Lung (tissue), 11 donors: ENCODE measurements at regions not wholly inside any gene's neighbourhood (a gene's known extent, or its start where the extent isn't known, plus 50 kb on each side); places are given as distances from the start of the nearest gene placed in this dataset.
"Not testable (repeated sequence)": the region's sequence is repeated elsewhere in the genome, so short reads cannot be mapped to it uniquely, and the experiment has no call there.

Source experiments
- ATAC-seq: fragments of 200-7000 bp; cut with Tn5 transposase; one replicate; pipeline ENCODE4 v1.9.1; 2020; ENCODE audit warnings: moderate number of reproducible peaks; ENCODE audit not compliant: insufficient read depth, low FRiP score
- DNase-seq, 3 donors: peaks; one replicate each; pipeline ENCODE4 v3.0.0-alpha.2; 2013 to 2017
- H3K27ac ChIP-seq, 2 donors: one replicate each; pipeline ENCODE4 v1.5.1; 2013; ENCODE audit warnings: mild to moderate bottlenecking in 2 of 2, moderate library complexity in 2 of 2, control low read depth in 1 of 2, inconsistent platforms in 1 of 2, low read depth in 1 of 2, low read length in 1 of 2
- H3K27me3 ChIP-seq, 3 donors: one replicate each; pipeline ENCODE4 v1.5.1; 2013; ENCODE audit warnings: low read length in 2 of 3; ENCODE audit not compliant: control insufficient read depth in 3 of 3, insufficient read depth in 3 of 3
- H3K36me3 ChIP-seq, 4 donors: one replicate each; pipeline ENCODE4 v1.5.1; 2013; ENCODE audit warnings: low read length in 4 of 4, mild to moderate bottlenecking in 1 of 4, moderate library complexity in 1 of 4; ENCODE audit not compliant: control insufficient read depth in 4 of 4, insufficient read depth in 4 of 4
- H3K4me1 ChIP-seq, 5 donors: one replicate each; pipeline ENCODE4 v1.5.1; 2013; ENCODE audit warnings: low read length in 5 of 5, mild to moderate bottlenecking in 2 of 5, moderate library complexity in 1 of 5; ENCODE audit not compliant: control insufficient read depth in 5 of 5, insufficient read depth in 5 of 5
- H3K4me3 ChIP-seq: one replicate; pipeline ENCODE4 v1.5.1; 2013; ENCODE audit warnings: mild to moderate bottlenecking, control low read depth, moderate library complexity
- H3K9ac ChIP-seq, 2 donors: one replicate each; pipeline ENCODE4 v1.5.1; 2013; ENCODE audit warnings: low read length in 2 of 2, control low read depth in 1 of 2; ENCODE audit not compliant: insufficient read depth in 1 of 2
- H3K9me3 ChIP-seq, 4 donors: one replicate each; pipeline ENCODE4 v1.5.1; 2013; ENCODE audit warnings: low read length in 3 of 4, mild to moderate bottlenecking in 1 of 4, moderate library complexity in 1 of 4; ENCODE audit not compliant: control insufficient read depth in 4 of 4, insufficient read depth in 3 of 4
- CTCF ChIP-seq: IDR thresholded peaks from 2 replicates; pipeline ENCODE4 v1.5.1; 2012; ENCODE audit warnings: mild to moderate bottlenecking; ENCODE audit errors: control extremely low read depth, extremely low read depth
- WGBS, 2 donors: extraction: QIAGEN DNeasy Blood & Tissue Kit; methylation state at CpG; one replicate each; pipeline ENCODE4 v1.1.7; 2013; 5-methylcytosine and 5-hydroxymethylcytosine counted together
- donor health status: control.
- donor health status: control.
- donor health status: Bipolar disorder and iron deficiency.
- donor health status: healthy.
- donor health status: DM: yes; HTN: yes; CAD: no.

- WGBS, 2 donors, result 90 to 92% methylated on average over 16 to 17 of the region's 17 CpGs
- DNase-seq, result no peak
- no peak for ATAC-seq
Measured at GRCh38 chr16:29192329-29193247, 207.7 kb downstream of the LAT start.

GRCh38 chr16:29191636-29192180 is 206.9 kb downstream of the LAT start:
- ATAC-seq, H3K9me3 ChIP-seq, DNase-seq, H3K27ac ChIP-seq, H3K27me3 ChIP-seq, H3K36me3 ChIP-seq, H3K9ac ChIP-seq, H3K4me3 ChIP-seq: not testable (repeated sequence)
- peaks cover 0 to 21% (median 3%) of the 10 kb centered on the region in 5 donors for H3K4me1 ChIP-seq
- WGBS, 2 donors, result 91 to 93% methylated on average over 10 to 12 of the region's 12 CpGs

More at GRCh38 chr16:29192329-29193247, 207.7 kb downstream of the LAT start:
- TF ChIP-seq CTCF, result no peak
- Histone ChIP-seq H3K4me1 (peaks cover 0 to 13% (median 3%) of the 10 kb centered on the region in 5 donors), H3K36me3 (peaks cover 0 to 1% (median 0%) of the 10 kb centered on the region in 4 donors), H3K27ac (no peak overlapping the region), H3K9ac (no peak overlapping the region), H3K27me3 (no peaks in the 10 kb centered on the region), H3K9me3 (no peaks in the 10 kb centered on the region), H3K4me3 (no peak overlapping the region)

GRCh38 chr16:29190553-29191431 is 205.9 kb downstream of the LAT start:
- H3K27ac ChIP-seq, H3K27me3 ChIP-seq, H3K9ac ChIP-seq, H3K9me3 ChIP-seq, DNase-seq, H3K36me3 ChIP-seq, ATAC-seq, H3K4me3 ChIP-seq: not testable (repeated sequence)
- H3K4me1 ChIP-seq, result peaks cover 0 to 25% (median 3%) of the 10 kb centered on the region in 5 donors
- 85 to 93% methylated on average over 18 to 19 of the region's 19 CpGs for WGBS, 2 donors

GRCh38 chr16:29188806-29189205 is 204.0 kb downstream of the LAT start:
- WGBS, 2 donors, result 93% methylated on average over 9 of the region's 9 CpGs
- not testable (repeated sequence) for H3K9ac ChIP-seq, DNase-seq, H3K4me3 ChIP-seq, H3K27ac ChIP-seq, ATAC-seq, H3K27me3 ChIP-seq, H3K9me3 ChIP-seq, H3K36me3 ChIP-seq
- peaks cover 0 to 39% (median 11%) of the 10 kb centered on the region in 5 donors for H3K4me1 ChIP-seq

GRCh38 chr16:29186306-29187220 is 201.7 kb downstream of the LAT start:
- peak overlapping the region in 1 of 2 donors; percentile 5 for H3K27ac ChIP-seq

GRCh38 chr16:29185872-29186271 is 201.0 kb downstream of the LAT start:
- H3K36me3 ChIP-seq, H3K9me3 ChIP-seq, ATAC-seq, H3K9ac ChIP-seq, H3K4me3 ChIP-seq, H3K27me3 ChIP-seq, DNase-seq: not testable (repeated sequence)
- 81 to 92% methylated on average over 9 of the region's 9 CpGs for WGBS, 2 donors
- Histone ChIP-seq H3K27ac (peak overlapping the region in 1 of 2 donors; percentile 5), H3K4me1 (peaks cover 0 to 34% (median 13%) of the 10 kb centered on the region in 5 donors)

More at GRCh38 chr16:29186306-29187220, 201.7 kb downstream of the LAT start:
- not testable (repeated sequence) for ATAC-seq, H3K27me3 ChIP-seq, H3K36me3 ChIP-seq, H3K4me3 ChIP-seq, H3K9ac ChIP-seq, H3K9me3 ChIP-seq
- H3K4me1 ChIP-seq, result peaks cover 0 to 34% (median 13%) of the 10 kb centered on the region in 5 donors
- 84 to 93% methylated on average over 35 of the region's 35 CpGs for WGBS, 2 donors
- DNase-seq, result peak; percentile 85 to 87 (median 85)
